Stimulated activated CD4-positive, alpha-beta T cell treated with anti-CD3 and anti-CD28 coated beads, Interleukin-15, amount 100 ng/mL, for 48 hours (primary cell): ENCODE measurements at regions not wholly inside any gene's neighbourhood (a gene's known extent, or its start where the extent isn't known, plus 50 kb on each side); places are given as distances from the start of the nearest gene placed in this dataset.

Experiments used
- DNase-seq, 2 donors: peaks; one replicate each; pipeline ENCODE4 v3.0.0-alpha.2; 2020; ENCODE audit warnings: low read depth in 2 of 2

DNA sequence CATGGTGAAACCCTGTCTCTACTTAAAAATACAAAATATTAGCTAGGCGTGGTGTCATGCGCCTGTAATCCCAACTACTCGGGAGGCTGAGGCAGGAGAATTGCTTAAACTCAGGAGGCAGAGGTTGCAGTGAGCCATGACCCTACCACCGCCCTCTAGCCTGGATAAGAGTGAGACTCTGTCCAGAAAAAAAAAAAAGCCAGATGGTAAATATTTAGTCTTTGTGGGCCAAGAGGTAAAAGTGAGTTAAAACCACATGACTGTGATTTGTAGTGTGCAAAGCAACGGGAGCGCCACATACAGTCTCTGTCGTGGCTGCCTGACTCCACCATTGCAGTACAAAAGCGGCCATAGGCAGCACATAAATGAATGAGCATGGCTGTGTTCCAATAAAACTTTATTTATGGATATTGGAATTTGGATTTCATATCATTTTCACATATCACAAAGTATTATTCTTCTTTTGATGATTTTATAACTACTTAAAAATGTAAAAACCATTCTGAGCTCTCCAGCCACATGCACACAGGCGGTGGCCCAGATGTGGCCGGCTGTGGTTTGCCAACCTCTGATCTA lies 51.8 kb upstream of the CASZ1 start:
- DNase-seq: no peak

GRCh38 chr1:10850026-10850425 lies 53.6 kb upstream of the CASZ1 start:
- no peak for DNase-seq

DNA sequence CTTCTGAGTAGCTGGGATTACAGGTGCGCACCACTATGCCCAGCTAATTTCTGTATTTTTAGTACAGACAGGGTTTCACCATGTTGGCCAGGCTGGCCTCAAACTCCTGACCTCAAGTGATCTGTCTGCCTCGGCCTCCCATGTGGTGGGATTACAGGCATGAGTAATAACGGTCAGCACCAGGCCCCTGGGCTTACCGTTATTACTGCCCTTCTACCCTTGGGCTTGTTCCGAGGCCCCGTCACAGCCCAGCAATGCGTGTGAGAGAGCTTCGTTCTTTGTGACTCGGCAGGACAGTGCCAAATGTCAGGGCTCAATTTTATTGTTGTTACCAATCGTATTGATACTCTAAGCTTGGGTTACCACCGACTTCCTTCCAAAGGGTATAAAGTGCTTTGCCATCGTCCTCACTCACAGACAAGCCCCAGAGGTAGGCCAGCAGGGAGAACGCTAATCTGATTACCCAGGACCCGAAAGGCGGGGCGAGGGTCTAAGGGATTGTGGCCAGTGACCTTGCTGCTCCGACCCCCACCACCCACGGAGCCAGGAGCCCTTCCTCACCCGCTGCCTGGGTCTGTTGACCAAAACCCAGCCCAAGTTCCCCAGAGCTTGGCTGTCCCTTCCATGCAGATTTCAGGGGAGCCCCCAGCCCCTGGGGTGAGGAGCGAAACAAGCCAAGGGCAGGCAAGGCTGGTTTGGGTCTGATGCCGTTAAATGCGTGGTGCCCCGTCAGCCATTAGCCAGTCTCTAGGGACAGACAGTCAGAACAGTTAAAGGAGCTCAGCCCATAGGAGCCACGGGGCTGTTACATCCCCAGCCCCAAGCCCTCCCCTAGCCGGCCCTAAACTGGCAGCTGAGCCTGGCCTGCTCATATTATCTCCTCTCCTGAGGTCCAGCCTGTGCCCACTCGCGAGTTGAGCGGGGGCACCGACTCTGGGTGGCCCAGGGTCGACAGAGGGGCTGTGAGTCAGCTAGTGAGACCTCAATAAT lies 54.9 kb upstream of the CASZ1 start:
- DNase-seq: no peak

- DNase-seq: no peak
Measured at GRCh38 chr1:10852018-10852417, 55.6 kb upstream of the CASZ1 start.

DNA sequence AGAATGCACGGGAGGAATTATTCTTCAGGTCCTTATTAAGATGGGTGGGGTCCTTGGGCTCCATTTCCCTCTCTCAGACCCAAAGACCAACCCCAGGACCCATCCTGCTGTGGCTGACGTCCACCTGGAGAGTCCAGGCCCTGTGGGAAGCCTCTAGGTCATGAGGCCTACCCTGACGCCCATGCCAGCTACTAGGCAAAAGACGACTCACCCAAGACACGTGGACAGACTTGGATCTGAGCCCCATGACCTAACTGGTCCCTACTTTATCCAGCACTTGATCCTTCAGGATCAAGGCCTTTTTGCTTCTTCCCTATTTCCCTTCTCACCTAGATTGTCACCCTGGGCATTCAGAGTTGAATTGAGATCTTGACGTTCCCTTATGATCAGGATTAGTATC lies 56.0 kb upstream of the CASZ1 start:
- no peak for DNase-seq

DNA sequence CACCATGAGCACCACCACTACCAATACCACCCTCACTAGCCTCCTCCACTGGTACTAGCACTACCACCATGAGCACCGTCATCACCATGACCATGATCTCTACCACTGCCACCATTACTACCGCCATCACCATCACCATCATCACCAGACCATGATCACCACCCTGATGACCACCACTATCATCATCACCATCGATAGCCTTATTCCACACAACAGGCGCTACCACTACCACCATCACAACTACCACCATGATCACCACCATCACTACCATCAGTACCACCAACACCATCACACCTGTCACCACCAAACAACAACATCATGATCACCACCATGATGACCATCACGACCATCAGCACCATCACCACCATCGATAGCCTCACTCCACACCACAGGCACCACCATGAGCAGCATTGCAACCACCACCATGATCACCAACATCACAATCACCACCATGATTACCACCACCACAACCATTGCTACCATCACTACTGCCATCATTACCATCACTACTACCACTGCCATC lies 56.6 kb upstream of the CASZ1 start:
- DNase-seq: no peak

- DNase-seq: no peak
Measured at GRCh38 chr1:10853701-10854100, 57.3 kb upstream of the CASZ1 start.

- DNase-seq: no peak
Measured at GRCh38 chr1:10854856-10855459, 58.5 kb upstream of the CASZ1 start.

GRCh38 chr1:10856176-10856683 lies 59.8 kb upstream of the CASZ1 start:
- DNase-seq: no peak

- DNase-seq: no peak
Measured at GRCh38 chr1:10856863-10857598, 60.6 kb upstream of the CASZ1 start.

GRCh38 chr1:10857687-10858086 lies 61.2 kb upstream of the CASZ1 start:
- no peak for DNase-seq

GRCh38 chr1:10860218-10860617 lies 63.8 kb upstream of the CASZ1 start:
- no peak for DNase-seq

GRCh38 chr1:10860682-10861081 lies 64.2 kb upstream of the CASZ1 start:
- DNase-seq: no peak

GRCh38 chr1:10861822-10862221 lies 65.4 kb upstream of the CASZ1 start:
- DNase-seq: no peak

GRCh38 chr1:10862743-10863335 lies 66.4 kb upstream of the CASZ1 start:
- no peak for DNase-seq

- no peak for DNase-seq
Measured at GRCh38 chr1:10863886-10864285, 67.4 kb upstream of the CASZ1 start.

GRCh38 chr1:10864776-10865175 lies 68.3 kb upstream of the CASZ1 start:
- no peak for DNase-seq

DNA sequence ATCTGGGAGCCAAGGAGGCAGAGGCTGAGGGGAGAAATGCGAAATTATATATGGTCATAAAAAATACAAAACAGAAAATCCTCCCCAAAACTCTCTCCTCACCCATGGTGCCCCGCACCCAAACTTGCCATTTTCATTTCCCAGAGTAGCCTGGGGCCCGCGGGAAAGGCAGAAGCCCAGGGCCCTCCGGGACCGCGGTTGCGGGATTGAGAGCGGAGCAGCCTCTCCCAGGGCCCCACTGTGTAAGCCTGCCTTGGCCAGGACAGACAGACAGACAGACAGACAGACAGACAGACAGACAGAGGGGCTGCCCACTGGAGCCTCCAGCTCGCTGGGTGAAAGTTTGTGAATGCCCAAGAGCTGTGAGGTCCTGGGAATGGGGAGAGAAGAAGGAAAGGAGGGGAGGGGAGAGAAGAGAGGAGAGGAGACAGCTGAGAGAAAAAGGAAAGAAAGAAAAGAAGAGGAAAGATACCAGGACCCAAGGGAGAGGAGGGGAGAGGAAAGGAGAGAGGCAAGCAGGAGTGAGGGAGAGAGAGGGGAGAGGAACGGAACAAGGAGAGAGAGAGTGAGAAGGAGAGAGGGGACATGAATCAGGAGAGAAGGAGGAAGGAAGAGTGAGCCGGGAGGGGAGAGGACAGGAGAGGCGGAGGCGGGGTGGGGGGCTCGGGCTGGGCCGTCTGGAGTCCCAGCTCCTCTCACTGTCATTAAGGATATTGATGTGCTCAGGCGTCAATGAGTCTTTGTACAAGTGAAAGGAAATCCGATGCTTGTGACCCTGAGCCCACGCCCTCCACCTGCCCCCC lies 69.3 kb upstream of the CASZ1 start:
- DNase-seq: no peak

DNA sequence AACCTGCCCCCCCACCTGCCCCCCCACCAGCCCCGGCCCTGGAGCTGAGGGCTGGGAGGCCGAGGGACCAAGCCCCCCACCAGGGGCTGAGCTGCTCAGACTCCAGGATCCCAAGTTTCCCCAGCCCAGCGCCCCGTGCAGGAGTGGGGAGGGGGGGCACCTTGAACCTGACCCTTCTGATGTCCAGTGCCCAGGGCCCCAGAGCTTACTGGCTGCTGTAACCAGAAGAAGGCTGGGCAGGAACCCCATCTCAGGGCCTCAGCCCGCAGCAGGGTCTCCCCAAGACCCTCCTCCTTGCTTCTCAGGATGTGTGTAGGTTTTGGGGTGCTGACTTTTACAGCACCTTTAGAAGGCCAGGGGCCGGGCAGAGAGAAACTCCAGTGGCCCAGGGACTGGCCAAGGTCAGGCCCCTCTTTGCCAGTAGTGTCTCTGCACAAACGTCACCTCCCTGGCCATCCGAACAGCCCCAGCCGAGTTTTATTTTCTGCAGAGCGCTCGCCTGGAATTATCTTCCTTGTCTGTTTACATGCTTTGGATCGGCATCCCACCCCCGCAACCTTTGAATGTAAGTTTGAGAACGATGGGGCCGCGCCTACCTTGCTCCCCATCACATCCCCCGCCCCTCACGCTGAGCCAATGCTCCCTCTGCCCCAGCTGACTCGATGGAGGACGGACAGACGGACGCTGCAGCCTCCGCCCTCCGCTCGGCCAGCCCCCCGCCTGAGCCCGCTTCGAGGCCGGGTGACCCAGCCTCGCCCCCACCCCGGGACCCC lies 70.1 kb upstream of the CASZ1 start:
- DNase-seq: peak; percentile 8 to 13
